ENCODE measurements at regions not wholly inside any gene's neighbourhood (a gene's known extent, or its start where the extent isn't known, plus 50 kb on each side); places are given as distances from the start of the nearest gene placed in this dataset.

- no TSS peak for BruUV-seq (replicated peaks)
- H3K9me3 Mint-ChIP-seq (ENCODE audit: low read depth, unreplicated experiment) = peaks cover 10% of the 10 kb centered on the region
- H3K4me1 Mint-ChIP-seq (ENCODE audit: low read depth, unreplicated experiment) = no peaks in the 10 kb centered on the region
- intact Hi-C loops (cut with micrococcal nuclease; ENCODE audit: unreplicated experiment) = no loop called here
- H3K4me3 Mint-ChIP-seq (ENCODE audit: low read depth, unreplicated experiment) = no peak overlapping the region
- no peak for TF ChIP-seq CTCF (IDR thresholded peaks at IDR 0.05; ENCODE audit: unreplicated experiment)
- H3K36me3 Mint-ChIP-seq (ENCODE audit: insufficient read depth, unreplicated experiment) = no peaks in the 10 kb centered on the region
- H3K27me3 Mint-ChIP-seq (ENCODE audit: unreplicated experiment) = no peaks in the 10 kb centered on the region
- CTCF ChIA-PET = no interaction called here
- no peak for DNase-seq
- H3K27ac Mint-ChIP-seq (ENCODE audit: unreplicated experiment) = no peak overlapping the region
These were observed 518.4 kb upstream of the DCC start for GRCh38 chr18:51821610-51822009.

- intact Hi-C loops (cut with micrococcal nuclease; ENCODE audit: unreplicated experiment) = no loop called here
- DNase-seq = no peak
- no peaks in the 10 kb centered on the region for H3K36me3 Mint-ChIP-seq (ENCODE audit: insufficient read depth, unreplicated experiment)
- CTCF ChIA-PET = no interaction called here
- no TSS peak for BruUV-seq (replicated peaks)
- no peaks in the 10 kb centered on the region for H3K4me1 Mint-ChIP-seq (ENCODE audit: low read depth, unreplicated experiment)
- H3K9me3 Mint-ChIP-seq (ENCODE audit: low read depth, unreplicated experiment) = peaks cover 18% of the 10 kb centered on the region
- H3K27me3 Mint-ChIP-seq (ENCODE audit: unreplicated experiment) = no peaks in the 10 kb centered on the region
- TF ChIP-seq CTCF (IDR thresholded peaks at IDR 0.05; ENCODE audit: unreplicated experiment) = no peak
- no peak overlapping the region for H3K27ac Mint-ChIP-seq (ENCODE audit: unreplicated experiment)
- no peak overlapping the region for H3K4me3 Mint-ChIP-seq (ENCODE audit: low read depth, unreplicated experiment)
These were observed 515.3 kb upstream of the DCC start for GRCh38 chr18:51824746-51825145.

GRCh38 chr18:51833850-51834249 lies 506.1 kb upstream of the DCC start:
- H3K27me3 Mint-ChIP-seq (ENCODE audit: unreplicated experiment) = no peaks in the 10 kb centered on the region
- intact Hi-C loops (cut with micrococcal nuclease; ENCODE audit: unreplicated experiment) = no loop called here
- no peaks in the 10 kb centered on the region for H3K9me3 Mint-ChIP-seq (ENCODE audit: low read depth, unreplicated experiment)
- CTCF ChIA-PET = no interaction called here
- no peak for DNase-seq
- H3K4me1 Mint-ChIP-seq (ENCODE audit: low read depth, unreplicated experiment) = no peaks in the 10 kb centered on the region
- no peak for TF ChIP-seq CTCF (IDR thresholded peaks at IDR 0.05; ENCODE audit: unreplicated experiment)
- H3K36me3 Mint-ChIP-seq (ENCODE audit: insufficient read depth, unreplicated experiment) = no peaks in the 10 kb centered on the region
- no TSS peak for BruUV-seq (replicated peaks)
- H3K4me3 Mint-ChIP-seq (ENCODE audit: low read depth, unreplicated experiment) = no peak overlapping the region
- H3K27ac Mint-ChIP-seq (ENCODE audit: unreplicated experiment) = no peak overlapping the region

- CTCF ChIA-PET = no interaction called here
- Mint-ChIP-seq H3K27me3 (ENCODE audit: unreplicated experiment) (no peaks in the 10 kb centered on the region), H3K27ac (ENCODE audit: unreplicated experiment) (no peak overlapping the region), H3K4me1 (ENCODE audit: low read depth, unreplicated experiment) (no peaks in the 10 kb centered on the region), H3K4me3 (ENCODE audit: low read depth, unreplicated experiment) (no peak overlapping the region), H3K9me3 (ENCODE audit: low read depth, unreplicated experiment) (peaks cover 16% of the 10 kb centered on the region), H3K36me3 (ENCODE audit: insufficient read depth, unreplicated experiment) (no peaks in the 10 kb centered on the region)
- no peak for TF ChIP-seq CTCF (IDR thresholded peaks at IDR 0.05; ENCODE audit: unreplicated experiment)
- BruUV-seq (replicated peaks) = no TSS peak
- intact Hi-C loops (cut with micrococcal nuclease; ENCODE audit: unreplicated experiment) = no loop called here
- DNase-seq = no peak
These were observed 491.3 kb upstream of the DCC start for GRCh38 chr18:51848702-51849101.

GRCh38 chr18:51852681-51853080 lies 487.3 kb upstream of the DCC start:
- CTCF ChIA-PET = no interaction called here
- intact Hi-C loops (cut with micrococcal nuclease; ENCODE audit: unreplicated experiment) = no loop called here
- Mint-ChIP-seq H3K4me3 (ENCODE audit: low read depth, unreplicated experiment) (no peak overlapping the region), H3K9me3 (ENCODE audit: low read depth, unreplicated experiment) (peaks cover 10% of the 10 kb centered on the region), H3K27me3 (ENCODE audit: unreplicated experiment) (no peaks in the 10 kb centered on the region), H3K36me3 (ENCODE audit: insufficient read depth, unreplicated experiment) (no peaks in the 10 kb centered on the region), H3K4me1 (ENCODE audit: low read depth, unreplicated experiment) (no peaks in the 10 kb centered on the region), H3K27ac (ENCODE audit: unreplicated experiment) (no peak overlapping the region)
- DNase-seq = no peak
- no TSS peak for BruUV-seq (replicated peaks)
- no peak for TF ChIP-seq CTCF (IDR thresholded peaks at IDR 0.05; ENCODE audit: unreplicated experiment)

All from Calu3 (cell line).